Uterus (tissue), 3 donors: ENCODE measurements at regions not wholly inside any gene's neighbourhood (a gene's known extent, or its start where the extent isn't known, plus 50 kb on each side); places are given as distances from the start of the nearest gene placed in this dataset.

Experiments used
- DNase-seq, 2 donors: peaks; one replicate each; pipeline ENCODE4 v3.0.0-alpha.2; 2019 to 2020
- H3K27ac ChIP-seq, 2 donors: fragments of 200-600 bp; sonication (generic); 1 replicate in 1 of 2; 2 replicates in 1 of 2; pipeline ENCODE4 v1.5.1; 2016 to 2018
- H3K27me3 ChIP-seq, 2 donors: fragments of 200-600 bp; sonication (generic); one replicate each; pipeline ENCODE4 v1.5.1; 2018 to 2019; ENCODE audit warnings: control low read depth in 1 of 2
- H3K36me3 ChIP-seq, 2 donors: fragments of 200-600 bp; sonication (generic); one replicate each; pipeline ENCODE4 v1.5.1; 2019; ENCODE audit warnings: control low read depth in 1 of 2
- H3K4me1 ChIP-seq, 2 donors: fragments of 200-600 bp; sonication (generic); one replicate each; pipeline ENCODE4 v1.5.1; 2018 to 2019; ENCODE audit warnings: control low read depth in 1 of 2
- H3K4me3 ChIP-seq, 2 donors: fragments of 200-600 bp; sonication (generic); 1 replicate in 1 of 2; 2 replicates in 1 of 2; pipeline ENCODE4 v1.5.1; 2018 to 2019; ENCODE audit warnings: mild to moderate bottlenecking in 1 of 2
- H3K9me3 ChIP-seq, 2 donors: fragments of 200-600 bp; sonication (generic); one replicate each; pipeline ENCODE4 v1.5.1; 2019; ENCODE audit warnings: control low read depth in 1 of 2
- POLR2A ChIP-seq, 2 donors: fragments of 450-650 bp; IDR thresholded peaks; one replicate each; pipeline ENCODE4 v1.6.1; 2016; ENCODE audit warnings: antibody characterized with exemption in 2 of 2, mild to moderate bottlenecking in 1 of 2, moderate library complexity in 1 of 2
- intact Hi-C: fragments of 100-400 bp; cut with DNase I; formaldehyde crosslinking; loops from one replicate; pipeline ENCODE4 v1.15.1; 2023; ENCODE audit warnings: low total_unique reads
- TF ChIP-seq, protein P1 (sequence below), 4 experiments: fragments of 200-600 bp in 2 of 4; fragments of 450-650 bp in 2 of 4; sonication (generic) in 2 of 4; IDR thresholded peaks; one replicate each; pipeline ENCODE4 v1.5.1; 2016 to 2019; ENCODE audit warnings: antibody characterized with exemption in 4 of 4, mild to moderate bottlenecking in 2 of 4, moderate library complexity in 1 of 4
- donor health status: DM: yes; HTN: yes; CAD: no.

DNA sequence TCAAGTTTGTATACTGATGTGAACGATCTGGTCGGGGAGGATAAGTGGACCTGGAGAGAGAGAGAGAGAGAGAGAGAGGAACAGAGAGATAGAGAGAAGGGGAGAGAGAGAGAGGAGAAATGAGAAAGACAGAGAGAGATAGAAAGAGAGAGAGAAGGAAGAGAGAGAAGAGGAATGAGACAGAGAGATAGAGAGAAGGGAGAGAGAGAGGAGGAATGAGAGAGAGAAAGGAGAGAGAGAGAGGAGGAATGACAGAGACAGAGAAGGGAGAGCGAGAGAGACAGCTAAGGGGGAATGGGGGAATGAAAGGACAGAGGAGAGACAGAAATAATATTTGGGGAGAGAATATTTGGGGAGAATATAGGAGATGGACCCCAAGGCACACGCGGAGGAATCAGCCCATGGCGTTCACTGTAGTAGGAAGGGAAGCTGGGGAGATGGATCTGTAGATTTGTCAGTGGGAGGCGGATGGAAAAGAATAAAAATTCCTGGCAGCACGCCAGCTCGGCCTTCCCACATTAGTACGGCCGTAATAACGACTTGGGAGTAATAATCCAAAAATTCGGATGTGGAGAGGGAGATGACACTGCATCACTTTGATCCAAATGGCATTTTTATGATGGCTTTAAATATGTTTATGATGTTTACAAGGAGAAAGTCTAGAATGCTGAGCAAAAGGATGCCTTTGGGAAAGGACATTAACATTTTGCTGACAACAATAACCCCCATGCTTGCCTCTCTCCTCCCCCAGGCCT is 159.8 kb upstream of the KCNJ6 start:
- Histone ChIP-seq H3K27ac (no peak overlapping the region), H3K4me3 (no peak overlapping the region), H3K27me3 (no peaks in the 10 kb centered on the region), H3K36me3 (no peaks in the 10 kb centered on the region), H3K9me3 (no peaks in the 10 kb centered on the region), H3K4me1 (no peaks in the 10 kb centered on the region)
- intact Hi-C loops: no loop called here
- TF ChIP-seq, protein P1, sequence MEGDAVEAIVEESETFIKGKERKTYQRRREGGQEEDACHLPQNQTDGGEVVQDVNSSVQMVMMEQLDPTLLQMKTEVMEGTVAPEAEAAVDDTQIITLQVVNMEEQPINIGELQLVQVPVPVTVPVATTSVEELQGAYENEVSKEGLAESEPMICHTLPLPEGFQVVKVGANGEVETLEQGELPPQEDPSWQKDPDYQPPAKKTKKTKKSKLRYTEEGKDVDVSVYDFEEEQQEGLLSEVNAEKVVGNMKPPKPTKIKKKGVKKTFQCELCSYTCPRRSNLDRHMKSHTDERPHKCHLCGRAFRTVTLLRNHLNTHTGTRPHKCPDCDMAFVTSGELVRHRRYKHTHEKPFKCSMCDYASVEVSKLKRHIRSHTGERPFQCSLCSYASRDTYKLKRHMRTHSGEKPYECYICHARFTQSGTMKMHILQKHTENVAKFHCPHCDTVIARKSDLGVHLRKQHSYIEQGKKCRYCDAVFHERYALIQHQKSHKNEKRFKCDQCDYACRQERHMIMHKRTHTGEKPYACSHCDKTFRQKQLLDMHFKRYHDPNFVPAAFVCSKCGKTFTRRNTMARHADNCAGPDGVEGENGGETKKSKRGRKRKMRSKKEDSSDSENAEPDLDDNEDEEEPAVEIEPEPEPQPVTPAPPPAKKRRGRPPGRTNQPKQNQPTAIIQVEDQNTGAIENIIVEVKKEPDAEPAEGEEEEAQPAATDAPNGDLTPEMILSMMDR (IDR thresholded peaks at IDR 0.05): no peak
- TF ChIP-seq POLR2A (IDR thresholded peaks at IDR 0.05): no peak
- DNase-seq: no peak

DNA sequence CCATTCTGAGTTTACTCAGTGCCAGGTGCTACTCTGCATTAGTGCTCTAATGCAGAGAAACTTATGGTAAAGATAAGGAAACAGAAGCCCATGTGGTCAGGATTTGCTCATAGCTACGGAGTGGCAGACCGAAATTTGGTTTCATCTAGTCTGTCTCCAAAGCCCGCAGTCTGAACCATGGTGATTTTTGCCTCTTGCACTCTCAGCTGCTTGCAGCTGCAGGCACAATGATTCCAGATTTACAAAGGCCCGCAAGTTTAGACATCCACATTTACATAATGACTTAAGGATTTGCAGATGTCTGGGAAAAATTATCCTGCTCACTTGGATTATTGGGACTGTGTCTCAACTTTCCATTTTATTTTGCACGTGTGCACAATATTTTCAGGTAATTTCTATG is 161.3 kb upstream of the KCNJ6 start:
- no peaks in the 10 kb centered on the region for H3K27me3 ChIP-seq
- no peaks in the 10 kb centered on the region for H3K36me3 ChIP-seq
- intact Hi-C loops: no loop called here
- DNase-seq: no peak
- no peaks in the 10 kb centered on the region for H3K9me3 ChIP-seq
- no peaks in the 10 kb centered on the region for H3K4me1 ChIP-seq
- no peak for TF ChIP-seq POLR2A (IDR thresholded peaks at IDR 0.05)
- TF ChIP-seq, protein P1 (IDR thresholded peaks at IDR 0.05): no peak
- H3K4me3 ChIP-seq: no peak overlapping the region
- no peak overlapping the region for H3K27ac ChIP-seq

DNA sequence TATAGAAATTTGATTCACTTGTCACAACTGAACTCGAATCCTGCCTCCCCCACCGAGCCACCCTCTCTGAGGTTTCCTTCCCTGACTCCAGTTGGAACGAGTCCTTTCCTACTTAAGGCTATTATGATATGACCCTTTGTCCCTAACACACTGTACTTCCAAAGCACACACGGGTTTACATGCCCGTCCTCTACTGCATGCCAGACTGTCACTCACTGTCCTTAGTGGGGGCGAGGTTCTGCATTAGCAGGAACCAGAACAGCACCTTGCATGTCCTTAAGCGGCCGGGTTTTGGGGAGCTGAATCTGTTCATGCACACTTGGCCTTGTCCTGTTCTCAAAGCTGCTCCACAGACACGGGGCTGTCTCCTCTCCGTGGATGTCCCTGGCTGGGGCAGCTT is 164.6 kb upstream of the KCNJ6 start:
- H3K4me1 ChIP-seq: no peaks in the 10 kb centered on the region
- intact Hi-C loops: no loop called here
- H3K4me3 ChIP-seq: no peak overlapping the region
- TF ChIP-seq, protein P1 (IDR thresholded peaks at IDR 0.05): no peak
- no peak for TF ChIP-seq POLR2A (IDR thresholded peaks at IDR 0.05)
- DNase-seq: no peak
- no peak overlapping the region for H3K27ac ChIP-seq
- no peaks in the 10 kb centered on the region for H3K36me3 ChIP-seq
- H3K9me3 ChIP-seq: no peaks in the 10 kb centered on the region
- H3K27me3 ChIP-seq: no peaks in the 10 kb centered on the region

DNA sequence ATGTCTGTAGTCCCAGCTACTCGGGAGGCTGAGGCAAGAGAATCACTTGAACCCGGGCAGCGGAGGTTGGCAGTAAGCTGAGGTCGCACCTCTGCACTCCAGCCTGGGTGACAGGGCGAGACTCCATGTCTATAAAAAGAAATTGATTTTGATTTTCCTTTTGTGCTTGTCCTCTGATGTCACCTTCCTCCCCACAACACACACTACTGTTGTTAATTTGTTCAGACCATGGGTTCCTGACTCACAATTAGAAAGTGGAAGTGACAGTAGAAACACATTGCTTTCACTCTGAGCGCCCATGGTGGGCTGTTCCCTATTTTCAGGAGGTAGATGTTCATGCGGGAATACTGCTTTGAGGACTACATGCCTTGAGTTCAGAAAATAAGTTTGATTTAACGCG is 165.5 kb upstream of the KCNJ6 start:
- no peak overlapping the region for H3K4me3 ChIP-seq
- H3K4me1 ChIP-seq: no peaks in the 10 kb centered on the region
- intact Hi-C loops: no loop called here
- no peaks in the 10 kb centered on the region for H3K9me3 ChIP-seq
- H3K27me3 ChIP-seq: no peaks in the 10 kb centered on the region
- no peak for DNase-seq
- H3K36me3 ChIP-seq: no peaks in the 10 kb centered on the region
- no peak overlapping the region for H3K27ac ChIP-seq
- TF ChIP-seq, protein P1 (IDR thresholded peaks at IDR 0.05): no peak
- TF ChIP-seq POLR2A (IDR thresholded peaks at IDR 0.05): no peak

DNA sequence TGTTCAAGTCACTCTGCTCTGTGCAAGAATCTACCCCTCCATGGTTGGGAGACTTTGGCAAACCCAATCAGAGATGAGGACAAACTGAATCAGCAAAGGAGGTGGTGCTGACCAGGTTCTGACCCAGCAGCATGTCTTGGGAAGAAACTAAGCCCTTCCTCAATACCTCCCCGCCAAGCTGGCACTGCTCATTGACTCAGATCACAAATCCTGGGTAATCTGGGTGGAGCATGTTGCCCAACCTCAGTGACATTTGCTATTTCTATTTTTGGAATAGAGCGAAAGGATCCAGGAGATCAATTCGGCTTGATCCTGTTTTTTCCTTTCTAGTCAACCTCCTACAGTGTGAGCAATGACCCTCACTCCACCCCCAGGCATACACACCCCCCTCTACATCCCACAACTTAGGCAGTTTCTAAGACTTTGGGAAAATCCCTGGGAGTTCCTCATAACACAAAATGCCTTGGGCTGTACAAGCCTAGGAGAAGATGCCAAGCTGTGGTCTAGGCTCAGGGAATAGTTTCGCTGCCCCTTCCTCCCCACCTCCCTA is 166.8 kb upstream of the KCNJ6 start:
- H3K27ac ChIP-seq: no peak overlapping the region
- TF ChIP-seq, protein P1 (IDR thresholded peaks at IDR 0.05): no peak
- TF ChIP-seq POLR2A (IDR thresholded peaks at IDR 0.05): no peak
- no peaks in the 10 kb centered on the region for H3K9me3 ChIP-seq
- no peak overlapping the region for H3K4me3 ChIP-seq
- intact Hi-C loops: no loop called here
- H3K4me1 ChIP-seq: no peaks in the 10 kb centered on the region
- no peaks in the 10 kb centered on the region for H3K27me3 ChIP-seq
- no peaks in the 10 kb centered on the region for H3K36me3 ChIP-seq
- no peak for DNase-seq
